A549 (cell line): ENCODE measurements at regions not wholly inside any gene's neighbourhood (a gene's known extent, or its start where the extent isn't known, plus 50 kb on each side); places are given as distances from the start of the nearest gene placed in this dataset.

ENCODE experiments used
- ATAC-seq, 2 experiments: fragments of 200-7000 bp in 1 of 2; fragments of >200 bp in 1 of 2; cut with Nextera tagmentation in 1 of 2; cut with Tn5 transposase in 1 of 2; 3 replicates each; pipeline versions ENCODE4 v1.8.0 to v1.9.1; 2018 to 2020; ENCODE audit warnings: mild to moderate bottlenecking in 1 of 2, moderate library complexity in 1 of 2
- CTCF ChIA-PET: fragments of 300-600 bp; sonication (Branson Sonifier 250); formaldehyde crosslinking; extraction: SDS; loops from one replicate; lab custom pipeline; 2021; ENCODE audit warnings: antibody characterized with exemption, inconsistent platforms; lab: Yijun Ruan, JAX
- POLR2A ChIA-PET: fragments of 350-600 bp; formaldehyde crosslinking; extraction: SDS; loops from one replicate; lab custom pipeline; 2021; ENCODE audit warnings: antibody characterized with exemption, inconsistent platforms; lab: Yijun Ruan, JAX
- DNase-seq, 2 experiments: peaks; one replicate each; pipeline versions ENCODE4 v3.0.0 to v3.0.0-alpha.2; 2011 to 2016; ENCODE audit warnings: low read depth in 1 of 2, low spot score in 1 of 2
- FAIRE-seq: peaks from 2 replicates; lab custom pipeline; 2011; peaks lifted over from hg19 to GRCh38; lab: Jason Lieb, UNC
- H3K27ac ChIP-seq, 2 experiments: fragments of >200 bp; sonication (Bioruptor Twin); formaldehyde crosslinking; 3 replicates each; pipeline ENCODE4 v1.5.1; 2016 to 2017
- H3K4me1 ChIP-seq: fragments of >200 bp; sonication (Bioruptor Twin); formaldehyde crosslinking; 3 replicates; pipeline ENCODE4 v1.6.1; 2016
- H3K4me2 ChIP-seq: fragments of >200 bp; sonication (Bioruptor Twin); formaldehyde crosslinking; 3 replicates; pipeline ENCODE4 v1.6.1; 2016
- H3K4me3 ChIP-seq: fragments of >200 bp; sonication (Bioruptor Twin); formaldehyde crosslinking; 3 replicates; pipeline ENCODE4 v1.5.1; 2016
- H3K9me3 ChIP-seq: fragments of >200 bp; sonication (Bioruptor Twin); formaldehyde crosslinking; 3 replicates; pipeline ENCODE4 v1.6.1; 2016
- CEBPB ChIP-seq, 2 experiments: fragments of >200 bp in 1 of 2; sonication (Bioruptor Twin) in 1 of 2; formaldehyde crosslinking in 1 of 2; IDR thresholded peaks; 2 replicates each; pipeline ENCODE4 v1.6.1; 2012 to 2016
- CHD4 ChIP-seq: fragments of 200-600 bp; sonication (generic); IDR thresholded peaks from 2 replicates; pipeline ENCODE4 v1.6.1; 2016; ENCODE audit warnings: antibody characterized with exemption, mild to moderate bottlenecking, borderline replicate concordance
- EHMT2 ChIP-seq: fragments of 200-600 bp; sonication (generic); IDR thresholded peaks from 2 replicates; pipeline ENCODE4 v1.6.1; 2016; ENCODE audit warnings: antibody characterized with exemption, low read depth, mild to moderate bottlenecking, moderate library complexity
- EP300 ChIP-seq, 2 experiments: fragments of >200 bp; sonication (Bioruptor Twin); formaldehyde crosslinking; IDR thresholded peaks; 2 replicates in 1 of 2; 3 replicates in 1 of 2; pipeline ENCODE4 v1.6.1; 2016 to 2017
- FOXS1 ChIP-seq: fragments of 250-450 bp; sonication (Bioruptor Pico); IDR thresholded peaks from 2 replicates; pipeline ENCODE4 v1.5.0; 2020; ENCODE audit warnings: mild to moderate bottlenecking, moderate library complexity
- GATA3 ChIP-seq: IDR thresholded peaks from 2 replicates; pipeline ENCODE4 v1.6.1; 2012; ENCODE audit warnings: borderline replicate concordance
- JUN ChIP-seq, 2 experiments: fragments of >200 bp; sonication (Bioruptor Twin); formaldehyde crosslinking; IDR thresholded peaks; 2 replicates in 1 of 2; 3 replicates in 1 of 2; pipeline ENCODE4 v1.6.1; 2016 to 2017
- JUNB ChIP-seq: fragments of >200 bp; sonication (Bioruptor Twin); formaldehyde crosslinking; IDR thresholded peaks from 2 replicates; pipeline ENCODE4 v1.6.1; 2016
- KDM1A ChIP-seq: fragments of 200-600 bp; sonication (generic); IDR thresholded peaks from 2 replicates; pipeline ENCODE4 v1.6.1; 2016; ENCODE audit warnings: low read depth, mild to moderate bottlenecking
- KDM5A ChIP-seq: fragments of 200-600 bp; sonication (generic); IDR thresholded peaks from 2 replicates; pipeline ENCODE4 v1.6.1; 2016; ENCODE audit warnings: antibody characterized with exemption, mild to moderate bottlenecking
- NFE2L2 ChIP-seq: fragments of 150-350 bp; conservative IDR thresholded peaks from 2 replicates; pipeline ENCODE4 v1.6.1; 2014; ENCODE audit warnings: low read length
- NPAS2 ChIP-seq: fragments of 250-450 bp; sonication (Bioruptor Pico); IDR thresholded peaks from 2 replicates; pipeline ENCODE4 v1.8.0; 2022; ENCODE audit warnings: mild to moderate bottlenecking, moderate library complexity, borderline replicate concordance
- POLR2AphosphoS2 ChIP-seq: conservative IDR thresholded peaks from 2 replicates; pipeline ENCODE4 v1.6.1; 2012; ENCODE audit warnings: low read length, improper control_type of control experiment, inconsistent platforms
- TP53 ChIP-seq: fragments of 250-450 bp; sonication (Bioruptor Pico); IDR thresholded peaks from 2 replicates; pipeline ENCODE4 v1.5.0; 2021; ENCODE audit warnings: mild to moderate bottlenecking, moderate library complexity
- USF2 ChIP-seq: fragments of 450-650 bp; IDR thresholded peaks from 2 replicates; pipeline ENCODE4 v1.6.1; 2014; ENCODE audit warnings: antibody characterized with exemption
- ZC3H11A ChIP-seq: fragments of 450-650 bp; IDR thresholded peaks from 2 replicates; pipeline ENCODE4 v1.6.1; 2014; ENCODE audit warnings: antibody characterized with exemption, mild to moderate bottlenecking
- ZNF302 ChIP-seq: fragments of 250-450 bp; sonication (Bioruptor Pico); IDR thresholded peaks from 2 replicates; pipeline ENCODE4 v1.9.0; 2021; ENCODE audit warnings: inconsistent platforms, mild to moderate bottlenecking, moderate library complexity
- ZSCAN20 ChIP-seq: fragments of 250-450 bp; sonication (Bioruptor Pico); IDR thresholded peaks from 2 replicates; pipeline ENCODE4 v1.8.0; 2022; ENCODE audit warnings: mild to moderate bottlenecking, moderate library complexity
- WGBS: methylation state at CpG from one replicate; pipeline ENCODE4 v1.1.6; 2017; ENCODE audit errors: missing lambda C conversion rate; 5-methylcytosine and 5-hydroxymethylcytosine counted together
- TF ChIP-seq, protein P1 (sequence below): IDR thresholded peaks from 2 replicates; pipeline ENCODE4 v1.6.1; 2012

DNA sequence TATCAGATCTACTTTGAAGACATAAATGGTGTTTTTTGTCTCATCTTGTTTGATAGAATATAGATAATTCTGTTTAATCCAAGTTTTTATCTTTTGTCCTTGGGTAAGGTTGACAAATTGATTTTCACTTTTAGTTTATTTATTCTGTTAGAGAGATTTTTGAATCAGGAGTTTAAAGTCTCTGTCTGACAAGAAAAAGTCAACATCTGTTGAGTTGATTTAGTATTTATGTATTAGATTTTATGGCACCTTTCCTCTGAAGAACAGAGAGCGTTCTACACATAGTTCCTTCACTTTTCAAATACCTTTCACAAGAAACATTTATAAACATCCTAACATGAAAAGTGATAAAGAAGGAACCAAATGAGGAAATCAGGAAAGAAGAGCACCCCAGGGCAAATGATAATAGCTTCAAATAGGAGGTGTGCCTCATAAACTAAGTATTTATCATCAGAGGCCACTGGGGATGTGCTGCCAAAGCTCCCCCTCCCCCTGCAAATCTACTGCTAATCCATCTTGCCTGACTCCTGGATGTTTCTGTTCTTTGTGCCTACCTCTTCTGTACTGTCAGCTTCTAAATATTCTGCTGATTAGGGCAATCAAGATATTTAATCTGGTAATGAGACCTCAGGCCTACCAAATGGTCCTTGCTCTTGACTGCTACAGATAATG, 457.7 kb upstream of the CHD1 start:
- POLR2A ChIA-PET: no interaction called here

DNA sequence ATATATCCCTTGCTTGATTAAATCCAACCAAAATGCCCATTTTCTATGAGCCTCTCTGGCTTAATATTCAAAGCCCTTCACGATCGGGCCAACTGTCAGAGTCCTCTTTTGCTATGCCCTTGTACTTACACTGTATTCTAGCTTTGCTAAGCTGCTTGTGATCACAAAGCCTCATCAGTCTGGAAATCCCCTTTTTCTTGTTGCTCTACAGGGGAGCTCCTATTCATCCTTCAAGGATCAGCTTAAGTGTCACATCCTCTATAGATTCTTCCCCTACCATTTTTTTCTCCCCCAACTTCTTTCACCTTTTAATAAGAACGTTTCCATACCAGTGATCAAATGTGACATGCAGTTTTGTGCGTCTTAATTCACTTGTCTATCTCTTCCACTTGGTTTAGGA, 450.4 kb upstream of the CHD1 start:
- no peak for ATAC-seq
- CTCF ChIA-PET: no interaction called here
- H3K9me3 ChIP-seq: no peaks in the 10 kb centered on the region; the same call in 2 of the 3 replicates
- H3K4me2 ChIP-seq: no peak overlapping the region
- WGBS: 6% methylated on average over 4 of the region's 4 CpGs
- no peak overlapping the region for H3K4me3 ChIP-seq
- FAIRE-seq: no peak
- TF ChIP-seq CEBPB (IDR thresholded peaks at IDR 0.05) (no peak), FOXS1 (CRISPR knock-in tag) (no peak), EP300 (IDR thresholded peaks at IDR 0.05) (no peak), KDM5A (no peak), USF2 (no peak), EHMT2 (no peak), TP53 (CRISPR knock-in tag) (no peak), ZSCAN20 (no peak), ZC3H11A (no peak)
- TF ChIP-seq, all 56 proteins: peak for 0
- H3K27ac ChIP-seq: no peak overlapping the region
- POLR2A ChIA-PET: no interaction called here
- no peak for DNase-seq
- no peaks in the 10 kb centered on the region for H3K4me1 ChIP-seq

More for the DNA sequence above, 457.7 kb upstream of the CHD1 start:
- Histone ChIP-seq H3K4me1 (no peaks in the 10 kb centered on the region), H3K9me3 (no peaks in the 10 kb centered on the region; the same call in 2 of the 3 replicates), H3K4me2 (no peak overlapping the region), H3K27ac (no peak overlapping the region), H3K4me3 (no peak overlapping the region)
- no peak for DNase-seq
- TF ChIP-seq POLR2AphosphoS2 (no peak), CHD4 (no peak), KDM5A (no peak), KDM1A (no peak), FOXS1 (CRISPR knock-in tag) (no peak), JUN (IDR thresholded peaks at IDR 0.05) (no peak), NFE2L2 (no peak)
- ATAC-seq: no peak
- 14% methylated on average over 1 of the region's 1 CpG for WGBS
- no peak for FAIRE-seq
- CTCF ChIA-PET: no interaction called here

- Histone ChIP-seq H3K27ac (no peak overlapping the region), H3K9me3 (no peaks in the 10 kb centered on the region; the same call in 2 of the 3 replicates), H3K4me1 (no peaks in the 10 kb centered on the region), H3K4me3 (no peak overlapping the region), H3K4me2 (no peak overlapping the region)
- DNase-seq (no peak), FAIRE-seq (no peak), ATAC-seq (no peak)
- ChIA-PET POLR2A (no interaction called here), CTCF (no interaction called here)
- TF ChIP-seq KDM1A (no peak), JUNB (no peak), ZNF302 (CRISPR knock-in tag) (no peak)
- WGBS: 8% methylated on average over 2 of the region's 2 CpGs
Measured at GRCh38 chr5:99378443-99378842, 449.6 kb upstream of the CHD1 start.

DNA sequence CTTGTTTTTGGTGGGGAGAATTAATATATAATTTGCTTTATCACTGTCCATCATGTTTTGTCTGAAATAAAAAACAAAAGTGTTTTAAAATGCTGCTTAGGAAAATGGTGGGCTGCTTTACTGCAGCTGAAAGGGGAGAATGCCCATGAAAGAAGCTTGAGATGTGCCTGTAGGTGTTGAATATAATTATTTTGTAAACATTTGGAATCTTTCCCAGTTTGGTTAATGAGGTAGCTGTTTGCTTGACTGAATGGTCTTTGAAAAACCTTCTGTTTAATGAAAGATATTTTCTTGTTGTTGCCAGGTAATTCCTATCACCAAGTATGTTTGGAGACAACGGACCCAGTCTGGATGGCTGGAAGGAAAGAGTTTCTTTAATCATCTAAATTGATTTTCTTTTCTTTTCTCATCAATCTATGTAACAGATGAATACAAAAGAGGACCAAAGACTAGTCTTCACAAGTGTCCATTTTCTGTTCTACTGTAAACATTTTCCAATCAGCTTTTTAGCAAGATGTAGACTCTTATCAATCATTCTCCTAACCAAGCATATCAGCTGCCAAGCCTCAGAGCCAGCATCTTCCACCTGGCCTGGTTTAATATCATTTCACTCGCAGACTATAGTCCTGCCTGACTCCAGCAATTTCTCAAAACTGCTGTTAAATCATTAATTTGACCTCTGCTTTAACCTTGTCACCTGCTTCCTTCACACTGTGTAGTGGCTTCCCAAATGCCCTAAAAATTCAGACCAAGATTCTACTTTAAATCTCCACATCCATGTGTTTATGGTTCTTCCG, 441.2 kb upstream of the CHD1 start:
- H3K4me3 ChIP-seq: no peak overlapping the region
- CTCF ChIA-PET: no interaction called here
- H3K4me2 ChIP-seq: no peak overlapping the region
- no peak for ATAC-seq
- no peak for FAIRE-seq
- 7% methylated on average over 3 of the region's 3 CpGs for WGBS
- no peak for TF ChIP-seq GATA3
- TF ChIP-seq NPAS2 (CRISPR knock-in tag): no peak
- TF ChIP-seq, protein P1, sequence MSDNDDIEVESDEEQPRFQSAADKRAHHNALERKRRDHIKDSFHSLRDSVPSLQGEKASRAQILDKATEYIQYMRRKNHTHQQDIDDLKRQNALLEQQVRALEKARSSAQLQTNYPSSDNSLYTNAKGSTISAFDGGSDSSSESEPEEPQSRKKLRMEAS: no peak
- TF ChIP-seq, all 56 proteins: peak for 0
- H3K27ac ChIP-seq: no peak overlapping the region
- POLR2A ChIA-PET: no interaction called here
- no peaks in the 10 kb centered on the region for H3K4me1 ChIP-seq
- H3K9me3 ChIP-seq: no peaks in the 10 kb centered on the region
- DNase-seq: no peak
